A673 (cell line): ENCODE measurements at regions not wholly inside any gene's neighbourhood (a gene's known extent, or its start where the extent isn't known, plus 50 kb on each side); places are given as distances from the start of the nearest gene placed in this dataset.

Experiments
- CTCF ChIP-seq: fragments of 300-800, 200-600 bp; sonication (generic); conservative IDR thresholded peaks from 2 replicates; pipeline ENCODE4 v1.5.1; 2017; ENCODE audit warnings: low read depth, mild to moderate bottlenecking, antibody characterized with exemption, low read length, moderate library complexity, mixed read lengths
- EZH2 ChIP-seq: fragments of 200-600 bp; sonication (generic); IDR thresholded peaks from 2 replicates; pipeline ENCODE4 v1.6.1; 2017; ENCODE audit warnings: borderline replicate concordance, low read depth, mild to moderate bottlenecking, mixed read lengths, antibody characterized with exemption, low read length; ENCODE audit not compliant: poor library complexity, severe bottlenecking

- no peak for TF ChIP-seq CTCF
- no peak for TF ChIP-seq EZH2
These were observed 238.2 kb upstream of the FLRT2 start for GRCh38 chr14:85291731-85292130.
